Tongue (tissue), 1 donor: ENCODE measurements at regions not wholly inside any gene's neighbourhood (a gene's known extent, or its start where the extent isn't known, plus 50 kb on each side); places are given as distances from the start of the nearest gene placed in this dataset.
A peak's percentile ranks its signal among the peaks of the same experiment; 100 is the strongest.

Experiments
- DNase-seq: peaks from one replicate; pipeline ENCODE4 v3.0.0-alpha.2; 2015

DNA sequence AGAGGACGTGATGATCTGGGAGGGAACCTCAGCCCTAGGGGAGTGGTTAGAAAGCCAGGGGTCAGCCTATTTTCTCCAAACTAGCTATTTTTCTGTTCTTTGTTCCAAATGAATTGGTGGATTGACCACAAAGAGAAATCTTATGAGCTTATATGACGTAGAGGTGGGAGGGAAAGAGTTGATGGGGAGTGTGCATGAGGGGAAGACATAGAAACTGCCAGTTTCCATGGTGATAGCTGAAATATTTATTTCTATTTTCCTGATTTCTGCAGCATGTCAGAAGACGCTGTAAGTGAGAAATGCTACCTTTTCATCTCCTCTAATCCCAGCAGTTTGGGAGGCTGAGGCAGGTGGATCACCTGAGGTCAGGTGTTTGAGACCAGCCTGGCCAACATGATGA is 51.4 kb upstream of the CISTR start:
- peak; percentile 12 for DNase-seq

DNA sequence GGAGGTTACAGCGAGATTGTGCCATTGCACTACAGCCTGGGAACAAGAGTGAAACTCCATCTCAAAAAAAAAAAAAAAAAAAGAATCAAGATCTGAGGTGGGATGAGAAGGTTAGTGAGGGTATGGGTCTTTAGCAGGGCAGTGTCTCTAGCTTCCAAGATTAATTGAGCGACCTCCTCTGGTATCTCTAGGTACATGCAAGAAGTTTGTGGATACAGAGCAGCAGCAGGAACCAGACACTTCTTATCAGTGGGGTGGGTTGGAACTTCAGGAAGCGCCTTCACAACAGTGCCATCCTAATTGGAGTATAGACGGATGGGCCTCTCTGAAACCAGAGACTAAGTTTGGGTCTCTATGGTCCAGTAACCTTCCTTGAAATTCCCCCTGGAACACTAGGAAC is 51.9 kb upstream of the CISTR start:
- DNase-seq, result no peak

DNA sequence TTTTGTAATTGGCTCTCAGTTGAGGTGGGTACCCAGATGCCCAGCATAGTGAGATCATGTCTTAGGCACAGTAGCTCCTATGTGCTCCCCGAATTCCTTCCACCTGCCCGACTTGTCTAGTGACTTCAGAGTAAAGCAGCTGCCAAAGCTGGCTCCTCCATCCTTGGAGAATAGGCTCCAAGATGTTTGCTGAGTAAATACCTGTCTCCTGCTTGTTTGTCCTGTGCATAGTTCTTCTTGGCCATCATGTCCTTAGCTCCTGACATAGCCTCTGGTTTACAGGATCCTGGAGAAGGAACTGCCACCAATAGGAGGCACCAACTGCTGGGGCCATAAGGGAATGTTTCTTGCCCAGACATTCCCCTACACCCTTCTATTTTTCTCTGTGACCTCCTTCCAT is 52.6 kb upstream of the CISTR start:
- DNase-seq, result no peak

DNA sequence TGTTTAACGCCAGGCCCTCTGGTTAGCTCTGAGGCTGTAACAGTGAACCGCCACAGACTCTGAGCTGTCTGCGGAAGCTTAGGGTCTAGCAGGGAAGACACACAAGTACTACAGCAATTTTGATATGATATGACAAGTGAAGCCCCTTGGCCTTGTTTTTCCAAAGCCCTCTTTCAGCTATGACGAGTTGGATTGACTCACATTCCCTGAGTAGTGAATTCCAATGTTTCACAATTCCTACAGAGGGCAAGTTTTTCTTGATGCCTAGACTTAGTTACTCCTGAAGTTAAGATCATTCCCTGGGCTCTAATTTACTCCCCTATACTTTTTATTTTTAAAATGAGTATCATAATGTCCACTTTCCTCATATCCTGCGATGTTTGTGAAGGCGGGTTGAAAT is 53.3 kb upstream of the CISTR start:
- DNase-seq, result no peak

DNA sequence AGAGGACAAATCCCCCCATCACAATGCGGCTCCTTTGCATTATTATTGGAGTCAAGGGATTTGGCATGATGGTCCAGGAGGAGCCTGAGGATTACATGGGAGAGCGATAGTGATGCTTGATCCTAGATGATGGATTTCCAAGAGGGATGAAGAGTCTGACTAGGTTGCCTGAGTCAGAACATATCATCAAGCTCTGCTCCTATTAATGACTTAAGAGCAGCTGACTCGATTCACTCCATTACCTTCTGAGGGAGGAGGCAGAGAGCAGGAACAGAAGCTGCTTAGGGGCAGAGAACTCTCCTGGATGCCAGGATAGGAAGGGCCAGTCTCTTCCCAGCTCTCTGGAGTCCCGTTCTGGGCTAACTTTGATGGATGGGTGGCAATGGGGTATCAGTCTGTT is 54.0 kb upstream of the CISTR start:
- DNase-seq, result no peak

DNA sequence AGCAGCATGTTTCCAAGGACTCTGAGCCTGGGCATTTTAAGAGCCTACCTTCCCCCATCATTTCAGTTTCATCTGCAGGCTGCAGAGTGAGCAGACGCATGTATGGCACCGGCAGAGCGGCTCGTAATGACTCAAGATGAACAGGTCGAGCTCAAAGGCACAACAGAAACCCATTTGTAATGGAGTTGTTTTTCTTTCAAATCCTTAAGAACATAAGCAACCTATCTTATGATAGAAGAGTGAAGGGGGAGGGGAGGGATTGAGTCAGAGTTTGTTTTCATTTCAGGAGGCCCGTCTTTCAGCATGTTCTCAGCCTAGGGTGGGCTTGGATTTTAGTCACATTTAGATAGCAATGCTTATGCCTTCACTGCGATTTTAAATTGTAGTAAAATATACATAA is 54.9 kb upstream of the CISTR start:
- peak; percentile 5 for DNase-seq

DNA sequence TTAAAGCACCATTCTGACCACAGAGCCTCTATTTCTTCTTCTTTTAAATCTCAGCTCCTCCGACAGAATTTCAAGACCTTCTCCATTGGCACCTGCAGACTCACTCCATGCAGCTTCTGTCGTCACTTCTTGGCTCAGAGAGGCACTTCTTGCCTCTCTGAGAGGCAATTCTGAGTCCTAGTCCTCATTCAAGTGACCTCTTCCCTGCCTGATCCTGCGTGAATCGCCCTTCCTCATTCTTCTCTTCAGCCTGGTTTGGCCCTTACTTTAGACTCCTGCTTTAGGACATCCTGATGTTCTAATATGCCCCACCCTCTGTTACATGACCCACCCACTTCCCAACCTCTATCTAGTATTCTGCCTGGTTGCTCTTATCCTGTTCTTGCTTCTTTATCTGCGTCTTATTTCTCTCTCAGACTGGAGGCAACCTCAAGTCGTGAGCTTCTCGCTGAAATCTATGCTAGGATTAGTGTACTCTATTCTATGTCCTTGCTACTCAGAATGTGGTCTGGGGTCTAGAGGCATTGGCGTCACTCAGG is 55.6 kb upstream of the CISTR start:
- DNase-seq, result no peak

DNA sequence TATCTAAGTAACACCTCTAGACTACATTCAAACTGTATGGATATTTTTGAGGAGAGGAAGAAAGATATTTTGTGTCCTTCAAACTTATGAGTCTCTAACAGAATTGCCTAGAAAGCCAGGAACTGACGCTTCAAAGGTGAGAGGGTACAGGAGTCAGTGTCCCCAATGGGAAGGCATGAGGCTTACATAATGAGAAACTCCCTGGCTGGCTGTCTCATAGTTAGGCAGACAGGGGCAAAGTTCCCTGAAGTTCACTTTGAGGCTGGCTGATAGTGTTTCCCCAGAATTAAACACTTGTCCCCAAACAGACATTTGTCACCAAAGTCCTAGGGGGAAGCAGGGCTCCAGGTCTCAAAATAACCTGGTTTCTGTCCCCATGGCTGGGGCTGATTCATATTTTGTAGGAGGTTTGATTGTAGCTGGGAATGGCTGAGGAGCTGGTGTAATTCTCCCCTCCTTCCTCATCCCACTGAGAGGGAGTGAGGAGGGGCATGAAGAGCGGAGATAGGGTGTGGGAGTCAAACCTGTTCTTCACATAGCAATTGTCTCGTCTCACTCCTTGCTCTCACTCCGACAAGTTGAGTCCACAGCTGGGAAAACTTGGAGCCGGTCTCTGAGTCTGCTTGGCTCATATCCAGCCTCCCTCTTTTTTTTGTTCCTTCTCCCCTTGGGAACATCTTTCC is 56.4 kb upstream of the CISTR start:
- DNase-seq, result no peak

DNA sequence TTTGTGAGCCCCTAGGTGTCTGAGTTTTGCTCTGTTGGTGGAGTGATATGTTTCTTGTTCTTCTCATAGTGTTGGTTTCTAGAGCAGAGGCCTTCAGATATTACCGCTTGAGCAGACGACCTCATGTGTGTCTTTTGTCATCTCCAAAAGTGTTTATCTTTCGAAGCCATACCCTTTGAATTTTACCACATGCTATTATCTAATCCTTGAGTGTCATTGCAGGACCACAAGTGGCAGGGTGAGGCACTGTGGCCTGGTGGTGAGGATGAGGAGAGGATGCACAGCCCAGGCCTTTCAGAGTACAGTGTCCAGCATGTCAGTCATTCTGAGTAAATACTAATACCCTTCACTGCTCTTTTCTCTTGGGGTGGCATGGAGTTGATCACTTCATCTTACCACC is 57.2 kb upstream of the CISTR start:
- no peak for DNase-seq

DNA sequence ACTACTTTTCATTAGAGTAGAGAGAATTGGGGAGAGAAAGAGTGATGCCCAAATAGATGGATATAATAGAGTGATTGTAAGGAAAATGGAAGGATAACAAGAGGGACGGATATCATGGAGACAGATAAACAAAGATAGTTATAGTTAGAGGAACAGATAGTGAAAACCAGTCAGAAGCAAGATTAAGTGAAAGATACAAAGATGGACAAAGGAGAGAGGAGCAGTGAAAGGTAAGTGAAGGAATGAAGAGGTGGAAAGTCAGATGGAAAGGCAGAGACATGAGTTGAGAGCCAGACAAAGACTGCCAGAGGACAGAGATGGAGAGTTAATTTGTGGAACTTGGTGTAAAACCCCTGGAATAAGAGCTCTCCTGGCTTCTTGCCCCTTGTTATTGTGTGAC is 59.2 kb upstream of the CISTR start:
- no peak for DNase-seq

DNA sequence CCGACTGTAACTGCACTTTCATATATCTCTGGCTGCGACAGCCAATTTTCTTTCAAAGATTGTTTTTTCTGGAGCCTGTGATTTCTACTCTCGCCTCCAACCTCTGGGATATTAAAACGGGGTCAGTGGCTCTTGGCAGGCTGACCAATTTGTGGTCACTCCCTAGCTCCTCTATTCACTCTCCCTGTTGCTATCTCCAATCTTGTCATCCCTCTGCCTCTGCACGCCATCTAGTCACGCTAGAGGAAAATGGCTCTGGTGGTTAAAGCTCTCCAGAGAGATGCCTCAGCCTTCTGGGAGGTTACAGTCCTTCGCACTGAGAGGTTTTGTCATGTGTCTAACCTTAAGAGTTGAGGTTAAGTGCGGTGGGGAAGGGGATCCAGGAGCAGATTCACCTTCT is 59.8 kb upstream of the CISTR start:
- no peak for DNase-seq

DNA sequence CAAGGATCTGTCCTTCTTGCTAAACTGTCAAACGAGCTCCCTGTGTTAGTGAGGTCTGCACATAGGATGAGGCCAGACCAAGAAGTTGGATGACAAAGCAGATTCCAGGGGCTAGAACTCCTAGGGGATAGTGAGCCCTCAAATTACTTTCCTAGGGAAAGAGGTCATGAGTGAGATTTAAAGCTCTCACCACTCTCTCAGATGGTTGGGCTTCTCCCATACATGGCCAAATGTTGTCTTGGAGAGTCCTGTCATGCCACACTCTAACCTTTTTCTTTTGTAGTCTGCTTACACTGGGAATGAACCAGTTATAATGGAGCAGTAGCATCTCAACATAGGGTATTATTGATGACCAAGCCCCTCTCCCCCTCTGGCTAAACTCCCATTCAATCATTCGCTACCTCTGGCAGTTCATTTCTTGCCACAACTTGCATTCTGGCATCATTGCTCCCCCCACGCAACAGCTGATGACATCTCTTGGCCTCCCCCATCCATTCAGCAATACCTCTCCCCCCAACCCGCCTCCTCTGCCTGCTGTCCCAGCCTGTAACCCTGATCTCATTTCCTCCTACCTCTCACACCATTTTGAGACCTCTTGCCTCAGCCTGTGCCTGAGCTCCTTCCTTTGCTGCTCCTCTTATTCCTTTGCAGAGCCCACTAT is 64.7 kb upstream of the CISTR start:
- no peak for DNase-seq

DNA sequence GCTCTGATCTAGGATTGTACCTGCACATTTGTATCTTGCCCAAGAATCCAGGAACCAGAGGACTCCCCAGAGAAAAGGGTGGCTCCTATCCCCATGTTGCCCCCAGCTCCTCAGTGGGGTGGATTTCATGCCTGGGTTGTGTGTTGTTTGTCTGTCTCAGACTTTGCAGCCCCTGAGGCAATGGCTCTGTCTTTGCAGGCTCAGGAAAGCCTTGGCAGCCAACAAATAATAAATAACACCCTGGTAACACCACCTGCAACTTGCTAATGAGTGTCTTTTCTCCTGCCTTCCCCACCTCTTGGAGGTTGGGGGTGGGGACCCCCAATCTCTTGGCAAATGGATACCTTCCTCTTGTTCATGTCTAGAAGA is 65.2 kb upstream of the CISTR start:
- no peak for DNase-seq

DNA sequence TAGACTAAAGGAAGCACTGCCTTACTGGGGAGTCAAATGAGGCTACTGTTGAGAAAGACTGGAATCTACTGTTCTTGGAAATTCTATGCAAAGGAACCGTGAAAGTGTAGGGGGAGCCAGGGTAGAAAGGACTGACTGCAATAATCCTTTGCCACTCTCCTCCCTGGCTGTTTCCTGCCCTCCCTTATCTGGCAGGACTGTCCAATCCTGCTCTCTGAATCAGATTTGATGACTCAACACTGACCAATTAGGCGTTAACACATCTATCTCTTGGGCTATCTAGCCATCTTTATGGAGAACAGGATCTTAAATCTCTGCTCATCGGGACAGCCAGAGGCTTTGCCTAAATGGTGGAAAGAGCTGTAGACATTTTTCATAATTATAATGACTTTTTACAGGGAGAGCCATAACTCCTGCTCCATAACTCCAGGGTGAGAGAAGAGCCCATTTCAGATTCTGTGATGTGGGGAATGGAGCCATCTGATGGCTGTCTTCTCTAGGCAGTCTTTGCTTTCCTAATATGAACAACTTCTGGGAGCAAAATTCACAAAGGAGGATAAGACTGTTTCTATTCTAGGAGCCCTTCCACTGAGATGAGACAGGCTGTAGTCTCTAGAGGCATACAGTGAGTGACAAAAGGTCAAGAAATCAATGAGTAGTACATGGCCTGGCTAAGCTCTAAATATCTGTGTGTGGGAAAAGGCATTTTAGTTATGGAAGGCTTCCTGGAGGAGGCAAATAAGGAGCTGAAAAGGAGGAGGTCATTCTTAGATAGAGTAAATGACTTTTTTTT is 68.9 kb upstream of the CISTR start:
- DNase-seq, result no peak

DNA sequence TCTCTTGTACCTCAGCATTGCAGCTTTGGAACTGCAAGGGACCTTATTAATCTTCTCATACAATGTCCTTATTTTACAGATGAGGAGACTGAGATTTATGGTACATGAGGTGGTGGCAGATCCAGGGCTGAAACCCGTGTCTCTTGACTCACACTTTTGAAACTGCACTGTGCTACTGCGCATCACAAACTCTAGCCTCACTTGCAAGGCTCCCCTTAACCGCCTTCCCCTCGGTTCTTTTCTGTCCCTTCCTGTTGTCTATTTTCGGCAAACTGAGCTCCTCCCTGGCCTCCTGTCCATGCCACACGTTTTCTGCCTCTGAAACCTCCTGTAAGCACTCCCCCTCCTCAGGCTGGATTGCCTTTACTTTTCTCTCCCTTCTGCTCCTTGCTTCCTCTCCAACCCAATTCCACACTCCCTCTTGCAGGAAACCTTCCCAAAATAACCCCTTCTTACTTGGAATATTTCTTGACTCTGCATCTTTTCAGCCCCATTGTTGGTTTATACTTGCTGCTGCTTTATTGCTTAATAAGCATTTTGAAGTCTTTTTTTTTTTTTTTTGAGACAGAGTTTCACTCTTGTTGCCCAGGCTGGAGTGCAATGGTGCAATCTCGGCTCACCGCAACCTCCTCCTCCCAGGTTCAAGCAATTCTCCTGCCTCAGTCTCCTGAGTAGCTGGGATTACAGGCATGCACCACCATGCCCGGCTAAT is 72.4 kb upstream of the CISTR start:
- DNase-seq, result no peak

DNA sequence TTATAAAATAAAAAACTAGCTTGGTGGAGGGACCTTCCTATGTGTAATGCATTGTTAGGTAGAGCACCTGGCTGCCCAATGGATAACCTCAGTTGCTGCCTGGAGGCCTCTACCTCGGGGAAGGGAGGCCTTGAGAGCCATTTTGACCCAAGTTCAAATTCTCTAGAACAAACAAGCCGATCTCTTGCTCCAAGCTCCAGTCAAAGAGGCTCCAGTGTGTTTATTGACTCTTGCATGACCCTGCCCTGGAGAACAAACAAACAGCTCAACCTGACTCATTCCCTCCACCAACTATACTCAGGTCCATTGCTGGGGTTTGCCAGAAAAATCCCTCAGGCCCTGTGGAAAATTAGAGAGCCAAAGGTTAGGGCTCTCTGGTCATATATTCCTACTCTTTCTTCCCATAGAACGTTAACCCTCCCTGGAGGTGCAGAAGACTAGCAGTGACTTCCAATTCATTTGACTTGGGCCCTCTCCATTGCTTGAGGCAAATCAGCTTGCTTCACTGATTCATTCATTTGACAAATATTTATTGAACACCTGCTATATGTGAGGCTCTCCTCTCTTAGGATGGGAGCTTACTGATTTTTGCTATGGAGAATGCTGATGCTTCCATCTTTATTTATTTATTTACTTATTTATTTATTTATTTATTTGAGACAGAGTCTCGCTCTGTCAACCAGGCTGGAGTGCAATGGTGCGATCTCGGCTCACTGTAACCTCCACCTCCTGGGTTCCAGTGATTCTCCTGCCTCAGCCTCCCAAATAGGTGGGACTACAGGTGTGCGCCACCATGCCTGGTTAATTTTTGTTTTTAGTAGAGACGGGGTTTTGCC is 73.7 kb upstream of the CISTR start:
- DNase-seq, result no peak

DNA sequence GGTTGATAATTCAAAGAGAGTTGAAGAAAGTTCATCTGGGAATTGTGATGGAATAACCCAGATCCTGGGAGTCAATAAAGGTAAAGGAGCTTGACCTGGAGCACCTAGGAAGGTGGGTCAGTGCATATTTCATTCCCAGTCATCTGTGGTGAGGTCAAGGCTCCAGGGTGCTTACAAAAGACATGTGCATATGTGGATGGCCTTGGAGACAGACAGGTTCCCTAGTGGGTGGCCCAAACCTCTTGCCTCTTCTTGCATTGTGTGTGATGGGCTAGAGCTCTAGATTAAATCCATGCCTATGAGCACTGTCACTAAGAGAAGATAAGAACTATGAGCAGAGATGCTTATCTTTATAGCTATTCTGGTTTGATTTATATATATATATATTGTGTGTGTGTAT is 75.5 kb upstream of the CISTR start:
- no peak for DNase-seq

DNA sequence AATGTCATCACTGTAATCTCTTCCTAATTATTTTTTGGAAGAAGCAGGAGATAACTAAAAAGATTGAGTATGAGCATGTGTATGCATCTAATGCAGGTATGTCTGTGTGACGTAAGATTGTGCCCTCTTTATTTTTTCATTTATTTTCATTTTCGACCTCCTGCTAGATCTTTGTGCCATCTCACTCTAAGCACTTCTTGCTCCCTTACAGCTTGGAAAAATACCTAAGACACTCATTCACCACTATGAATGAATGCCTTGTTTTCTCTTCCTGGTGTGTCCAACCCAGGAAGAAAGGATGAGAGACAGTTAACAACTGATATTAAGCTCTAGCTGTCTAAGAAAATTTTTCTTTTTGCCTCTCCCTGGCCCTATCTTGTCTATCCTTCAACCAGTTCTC is 76.8 kb upstream of the CISTR start:
- no peak for DNase-seq

DNA sequence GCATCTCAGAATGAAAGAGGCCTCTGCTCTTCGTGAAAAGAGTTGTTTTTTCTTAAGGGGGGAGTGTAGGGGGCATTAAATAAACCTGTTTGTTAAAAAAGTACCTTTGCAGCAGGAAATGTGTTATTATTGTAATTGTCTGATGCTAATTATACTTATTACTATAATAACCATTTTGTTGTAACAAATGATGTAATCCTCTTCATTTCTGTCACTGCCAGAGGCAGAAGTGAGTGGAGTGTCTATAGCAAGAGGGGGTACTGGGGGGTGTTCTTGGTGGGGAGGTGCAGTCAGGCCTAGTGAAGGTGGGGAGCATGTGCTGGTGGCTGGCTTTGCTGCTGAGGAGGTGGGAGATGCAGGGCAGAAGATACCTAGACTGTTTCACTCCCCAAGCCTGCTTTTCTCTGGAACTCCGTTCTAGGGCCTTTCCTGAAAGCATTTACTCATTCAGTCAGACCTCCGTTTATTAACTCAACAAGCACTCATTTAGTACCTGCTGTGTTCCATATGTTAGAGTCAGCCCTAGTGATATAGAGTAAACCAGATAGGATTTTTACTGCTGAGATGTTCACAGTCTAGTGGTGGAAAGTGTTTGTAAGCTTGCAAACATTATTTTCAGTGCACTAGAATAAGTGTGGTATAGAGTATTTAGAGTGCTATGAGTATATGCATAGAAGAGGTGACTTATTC is 77.5 kb upstream of the CISTR start:
- no peak for DNase-seq

DNA sequence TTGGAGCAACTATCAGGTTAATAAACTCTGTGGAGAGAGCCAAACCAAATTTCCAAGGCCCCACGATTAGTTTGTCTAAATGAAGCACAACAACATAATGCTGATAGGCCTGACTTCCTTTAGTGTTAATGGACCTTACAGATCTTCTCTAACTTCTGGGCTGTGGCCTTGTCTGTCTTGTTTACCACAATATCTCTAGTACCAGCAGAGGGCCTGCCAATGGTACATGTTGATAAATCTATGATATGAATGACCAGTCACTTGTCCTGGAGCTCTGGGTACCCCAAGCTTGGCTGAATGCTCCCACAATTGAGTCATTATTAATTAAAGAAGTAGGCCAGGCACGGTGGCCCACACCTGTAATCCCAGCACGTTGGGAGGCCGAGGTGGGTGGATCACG is 78.9 kb upstream of the CISTR start:
- DNase-seq, result no peak

DNA sequence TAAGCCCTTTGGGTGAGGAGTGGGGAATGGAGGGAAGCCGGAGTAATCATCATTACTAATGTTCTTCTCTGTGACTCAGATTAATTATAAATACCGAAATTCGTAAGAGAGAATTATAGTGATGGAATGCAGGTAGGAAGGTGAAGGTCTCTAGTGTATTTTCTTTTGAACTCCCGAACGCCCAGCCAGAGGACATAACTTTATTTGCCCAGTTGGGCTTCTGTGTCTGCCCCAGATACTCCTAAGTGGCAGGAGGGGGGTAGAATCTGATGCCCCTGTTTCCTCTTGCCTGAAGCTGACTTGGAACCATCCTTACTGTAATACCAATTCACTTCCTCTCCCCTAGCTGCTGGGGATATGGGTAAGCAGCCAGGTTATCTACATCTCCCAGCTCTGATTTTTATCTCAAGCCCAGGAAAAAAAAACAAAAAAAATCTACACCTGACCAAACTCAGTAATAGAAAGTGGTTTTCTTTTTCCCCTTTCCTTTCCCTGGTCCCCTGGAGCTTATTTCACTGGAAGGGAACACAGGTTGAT is 84.4 kb upstream of the CISTR start:
- DNase-seq, result no peak
